ENCODE measurements at regions not wholly inside any gene's neighbourhood (a gene's known extent, or its start where the extent isn't known, plus 50 kb on each side); places are given as distances from the start of the nearest gene placed in this dataset.
"Not testable (repeated sequence)": the region's sequence is repeated elsewhere in the genome, so short reads cannot be mapped to it uniquely, and the experiment has no call there.

DNA sequence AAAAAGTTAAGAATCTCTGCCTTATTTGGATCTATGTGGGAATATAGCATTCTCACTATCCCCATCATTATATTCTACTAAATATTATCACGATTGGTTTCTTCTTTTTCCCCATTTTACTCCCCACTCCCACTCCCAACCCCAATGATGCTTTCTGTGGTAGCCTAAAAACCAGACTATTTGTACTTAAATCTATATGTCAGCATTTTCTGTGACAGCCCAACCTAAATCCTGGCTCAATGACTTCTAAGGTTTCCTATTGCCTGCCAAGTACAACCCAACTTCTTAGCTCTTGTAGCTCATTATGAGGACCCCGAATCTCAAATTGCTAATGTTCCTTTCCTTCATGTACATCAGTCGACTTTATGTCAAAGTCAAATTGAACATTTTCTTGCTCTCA is 598.6 kb downstream of the XPNPEP1 start:
- no peak overlapping the region for H3K4me3 Mint-ChIP-seq
- no peaks in the 10 kb centered on the region for H3K36me3 Mint-ChIP-seq

GRCh38 chr10:109317746-109318366 is 605.5 kb downstream of the XPNPEP1 start:
- H3K9me3 Mint-ChIP-seq, result no peaks in the 10 kb centered on the region
- H3K27me3 Mint-ChIP-seq, result no peaks in the 10 kb centered on the region
- no peaks in the 10 kb centered on the region for H3K36me3 Mint-ChIP-seq
- DNase-seq, result no peak
- CTCF ChIA-PET, result no interaction called here
- no peak overlapping the region for H3K4me3 Mint-ChIP-seq
- H3K27ac Mint-ChIP-seq, result no peak overlapping the region
- no peaks in the 10 kb centered on the region for H3K4me1 Mint-ChIP-seq

More for the DNA sequence above, 598.6 kb downstream of the XPNPEP1 start:
- H3K4me1 Mint-ChIP-seq, result no peaks in the 10 kb centered on the region
- H3K27ac Mint-ChIP-seq, result no peak overlapping the region
- H3K9me3 Mint-ChIP-seq, result peaks cover 2% of the 10 kb centered on the region
- CTCF ChIA-PET, result interaction anchor here (0.6 kb wide), 1 partner anchor 11 kb away, joined by 3 read pairs; no protein-coding TSS in a partner anchor
- DNase-seq, result no peak
- H3K27me3 Mint-ChIP-seq, result no peaks in the 10 kb centered on the region

DNA sequence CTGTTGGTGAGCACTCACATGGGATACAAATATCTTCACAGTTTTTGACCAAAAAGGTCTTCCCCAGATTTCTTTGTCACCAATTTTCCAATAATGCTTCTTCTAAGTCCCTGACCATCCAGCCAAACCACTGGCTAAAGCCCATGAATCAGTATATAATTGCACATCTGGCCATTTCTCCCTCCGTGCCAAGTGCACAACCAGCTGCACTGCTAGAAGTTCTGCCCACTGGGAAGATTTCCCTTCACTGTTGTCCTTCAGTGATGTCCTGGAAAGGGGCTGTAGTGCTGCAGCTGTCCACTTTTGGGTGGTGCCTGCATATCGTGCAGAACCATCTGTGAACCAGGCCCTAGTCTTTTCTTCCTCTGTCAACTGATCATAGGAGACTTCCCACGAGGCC is 609.3 kb downstream of the XPNPEP1 start:
- H3K9me3 Mint-ChIP-seq, H3K4me1 Mint-ChIP-seq, CTCF ChIA-PET, H3K4me3 Mint-ChIP-seq, DNase-seq, H3K27ac Mint-ChIP-seq, H3K36me3 Mint-ChIP-seq, H3K27me3 Mint-ChIP-seq: not testable (repeated sequence)

DNA sequence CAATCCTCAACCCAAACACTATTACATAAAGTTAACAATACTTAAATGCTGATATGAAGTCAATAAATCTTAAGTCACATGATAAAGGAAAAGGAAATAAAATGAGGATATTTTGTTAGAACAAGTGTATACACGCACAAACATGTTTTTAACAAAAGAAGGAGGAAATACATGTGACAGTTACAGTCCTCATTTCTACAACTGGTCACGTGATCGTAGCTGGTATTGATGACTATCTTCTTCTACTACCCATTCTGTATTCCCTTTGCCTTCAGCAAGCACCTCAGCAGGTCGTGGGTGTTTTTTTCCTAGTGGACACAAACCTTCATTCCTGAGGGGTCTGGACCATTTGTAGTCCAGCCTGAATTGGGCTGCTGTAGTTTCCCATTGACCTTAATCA is 610.8 kb downstream of the XPNPEP1 start:
- H3K27ac Mint-ChIP-seq, H3K4me3 Mint-ChIP-seq, H3K27me3 Mint-ChIP-seq, DNase-seq, H3K36me3 Mint-ChIP-seq, H3K9me3 Mint-ChIP-seq, CTCF ChIA-PET, H3K4me1 Mint-ChIP-seq: not testable (repeated sequence)

DNA sequence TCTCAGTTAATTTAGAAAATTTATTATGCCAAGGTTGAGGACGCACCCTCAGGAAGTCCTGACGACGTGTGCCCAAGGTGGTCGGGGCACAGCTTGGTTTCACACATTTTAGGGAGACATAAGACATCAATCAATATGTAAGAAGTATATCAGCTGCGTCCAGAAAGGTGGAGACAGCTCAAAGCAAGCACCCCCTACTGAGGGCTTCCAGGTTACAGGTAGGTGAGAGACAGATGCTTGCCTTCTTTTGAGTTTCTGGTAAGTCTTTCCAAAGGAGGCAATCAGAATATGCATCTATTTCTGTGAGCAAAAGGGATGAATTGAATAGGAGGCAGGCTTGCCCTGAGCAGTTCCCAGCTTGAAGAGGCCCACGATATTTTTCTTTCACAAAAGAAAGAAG is 614.3 kb downstream of the XPNPEP1 start:
- CTCF ChIA-PET, result no interaction called here
- Mint-ChIP-seq H3K27ac (no peak overlapping the region), H3K36me3 (no peaks in the 10 kb centered on the region), H3K4me3 (no peak overlapping the region), H3K9me3 (peaks cover 3% of the 10 kb centered on the region), H3K4me1 (no peaks in the 10 kb centered on the region), H3K27me3 (no peaks in the 10 kb centered on the region)
- DNase-seq, result no peak

DNA sequence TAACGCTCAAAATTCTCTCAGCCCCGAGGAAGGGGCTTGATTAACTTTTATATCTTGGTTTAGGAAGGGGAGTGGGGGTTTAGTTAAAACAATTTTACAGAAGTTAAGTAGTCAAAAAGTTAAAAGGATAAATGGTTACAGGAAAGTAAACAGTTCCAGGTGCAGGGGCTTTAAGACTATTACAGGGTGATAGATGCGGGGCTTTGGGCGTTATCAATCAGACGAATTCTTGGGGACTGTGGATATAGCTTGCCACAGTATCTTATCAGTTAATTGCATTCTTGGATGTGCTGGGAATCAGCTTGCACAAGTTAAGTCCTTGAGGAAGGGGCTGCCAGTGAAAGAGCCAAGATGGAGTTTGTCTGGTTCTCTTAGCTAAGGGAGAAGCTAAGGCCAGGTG is 616.2 kb downstream of the XPNPEP1 start:
- H3K4me1 Mint-ChIP-seq, DNase-seq, H3K27ac Mint-ChIP-seq, CTCF ChIA-PET, H3K36me3 Mint-ChIP-seq, H3K9me3 Mint-ChIP-seq, H3K27me3 Mint-ChIP-seq, H3K4me3 Mint-ChIP-seq: not testable (repeated sequence)

- no peak overlapping the region for H3K27ac Mint-ChIP-seq
- H3K27me3 Mint-ChIP-seq, result no peaks in the 10 kb centered on the region
- no peak for DNase-seq
- no peaks in the 10 kb centered on the region for H3K4me1 Mint-ChIP-seq
- H3K4me3 Mint-ChIP-seq, result no peak overlapping the region
- CTCF ChIA-PET, result no interaction called here
- no peaks in the 10 kb centered on the region for H3K36me3 Mint-ChIP-seq
- H3K9me3 Mint-ChIP-seq, result no peaks in the 10 kb centered on the region
Measured at GRCh38 chr10:109306698-109307097, 616.6 kb downstream of the XPNPEP1 start.

DNA sequence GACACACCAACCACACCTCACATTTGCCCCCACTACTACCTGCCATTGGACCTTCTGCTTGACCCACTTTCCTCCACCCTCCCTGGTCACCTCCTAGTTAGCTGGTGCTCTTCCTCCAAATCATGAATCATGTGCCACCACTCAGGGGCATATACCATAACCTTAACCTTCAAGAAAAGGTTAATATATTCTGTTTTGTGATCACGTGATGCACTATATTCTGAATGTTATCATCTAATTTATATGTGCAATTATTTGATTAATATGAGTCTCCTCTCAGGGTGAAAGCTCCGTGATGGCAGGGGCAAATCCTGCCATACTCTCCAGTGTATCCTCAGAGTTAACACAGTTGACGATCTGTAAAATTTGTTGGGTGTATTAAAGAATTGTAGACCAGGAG is 635.5 kb downstream of the XPNPEP1 start:
- H3K4me3 Mint-ChIP-seq, result no peak overlapping the region
- DNase-seq, result no peak
- H3K36me3 Mint-ChIP-seq, result no peaks in the 10 kb centered on the region
- H3K27ac Mint-ChIP-seq, result no peak overlapping the region
- CTCF ChIA-PET, result no interaction called here
- H3K27me3 Mint-ChIP-seq, result no peaks in the 10 kb centered on the region
- H3K4me1 Mint-ChIP-seq, result no peaks in the 10 kb centered on the region
- H3K9me3 Mint-ChIP-seq, result peaks cover 8% of the 10 kb centered on the region

DNA sequence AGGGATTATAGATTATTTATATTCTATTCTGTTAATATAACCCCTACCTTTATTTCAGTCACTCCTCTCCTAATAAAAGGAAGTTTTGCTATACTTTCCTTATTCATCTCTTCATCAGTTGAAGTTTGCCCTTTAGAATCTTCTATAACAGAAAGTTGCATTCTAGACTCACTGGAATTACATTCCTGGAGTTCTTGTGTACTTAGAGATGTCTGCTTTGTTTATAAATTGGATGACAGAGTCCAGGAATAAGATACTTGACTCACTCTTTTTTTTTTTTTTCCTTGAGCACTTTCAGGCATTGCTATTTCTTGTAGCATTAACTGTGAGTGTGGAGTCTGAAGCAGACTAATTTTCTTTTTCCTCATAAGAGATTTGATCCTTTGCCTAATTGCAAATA is 640.8 kb downstream of the XPNPEP1 start:
- no peak overlapping the region for H3K4me3 Mint-ChIP-seq
- CTCF ChIA-PET, result no interaction called here
- no peak for DNase-seq

GRCh38 chr10:109281347-109281746 is 642.0 kb downstream of the XPNPEP1 start:
- Mint-ChIP-seq H3K27ac (no peak overlapping the region), H3K4me1 (no peaks in the 10 kb centered on the region), H3K36me3 (no peaks in the 10 kb centered on the region), H3K4me3 (no peak overlapping the region), H3K9me3 (peaks cover 3% of the 10 kb centered on the region), H3K27me3 (no peaks in the 10 kb centered on the region)
- no peak for DNase-seq
- CTCF ChIA-PET, result no interaction called here

More for the DNA sequence above, 640.8 kb downstream of the XPNPEP1 start:
- no peaks in the 10 kb centered on the region for H3K36me3 Mint-ChIP-seq
- H3K27ac Mint-ChIP-seq, result no peak overlapping the region
- peaks cover 3% of the 10 kb centered on the region for H3K9me3 Mint-ChIP-seq
- H3K27me3 Mint-ChIP-seq, result no peaks in the 10 kb centered on the region
- no peaks in the 10 kb centered on the region for H3K4me1 Mint-ChIP-seq

- no peaks in the 10 kb centered on the region for H3K4me1 Mint-ChIP-seq
- CTCF ChIA-PET, result no interaction called here
- no peaks in the 10 kb centered on the region for H3K27me3 Mint-ChIP-seq
- H3K27ac Mint-ChIP-seq, result no peak overlapping the region
- no peak for DNase-seq
- H3K4me3 Mint-ChIP-seq, result no peak overlapping the region
- no peaks in the 10 kb centered on the region for H3K36me3 Mint-ChIP-seq
- H3K9me3 Mint-ChIP-seq, result peaks cover 3% of the 10 kb centered on the region
Measured at GRCh38 chr10:109280837-109281236, 642.5 kb downstream of the XPNPEP1 start.

GRCh38 chr10:109277456-109277855 is 645.9 kb downstream of the XPNPEP1 start:
- H3K9me3 Mint-ChIP-seq, result peaks cover 3% of the 10 kb centered on the region
- no peak overlapping the region for H3K4me3 Mint-ChIP-seq
- H3K36me3 Mint-ChIP-seq, result no peaks in the 10 kb centered on the region
- no peaks in the 10 kb centered on the region for H3K27me3 Mint-ChIP-seq
- H3K4me1 Mint-ChIP-seq, result no peaks in the 10 kb centered on the region
- no peak overlapping the region for H3K27ac Mint-ChIP-seq
- CTCF ChIA-PET, result no interaction called here
- no peak for DNase-seq

DNA sequence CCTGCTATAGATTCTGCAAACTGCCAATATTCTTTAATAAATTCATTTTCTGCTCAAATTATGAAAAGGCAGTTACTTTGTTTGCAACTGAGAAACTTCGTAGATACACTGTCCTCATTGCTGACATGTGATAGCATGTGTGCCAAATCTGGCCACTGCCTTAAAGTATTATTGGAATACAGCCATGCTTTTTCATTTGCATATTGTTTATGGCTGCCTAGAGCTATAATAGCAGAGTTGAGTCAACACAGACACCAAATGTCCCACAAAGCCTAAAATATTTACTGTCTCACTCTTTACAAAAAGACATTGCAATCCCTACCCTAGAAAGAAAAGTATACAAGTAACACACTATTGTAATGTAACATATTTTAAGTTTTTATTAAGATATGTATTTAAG is 647.4 kb downstream of the XPNPEP1 start:
- CTCF ChIA-PET, result no interaction called here
- no peak overlapping the region for H3K27ac Mint-ChIP-seq
- H3K27me3 Mint-ChIP-seq, result no peaks in the 10 kb centered on the region
- no peak overlapping the region for H3K4me3 Mint-ChIP-seq
- no peaks in the 10 kb centered on the region for H3K36me3 Mint-ChIP-seq
- DNase-seq, result no peak
- peaks cover 3% of the 10 kb centered on the region for H3K9me3 Mint-ChIP-seq
- no peaks in the 10 kb centered on the region for H3K4me1 Mint-ChIP-seq

GRCh38 chr10:109274681-109275080 is 648.6 kb downstream of the XPNPEP1 start:
- Mint-ChIP-seq H3K27ac (no peak overlapping the region), H3K36me3 (no peaks in the 10 kb centered on the region), H3K4me3 (no peak overlapping the region), H3K27me3 (no peaks in the 10 kb centered on the region), H3K9me3 (peaks cover 3% of the 10 kb centered on the region), H3K4me1 (no peaks in the 10 kb centered on the region)
- DNase-seq, result no peak
- CTCF ChIA-PET, result no interaction called here

- Mint-ChIP-seq H3K4me1 (no peaks in the 10 kb centered on the region), H3K9me3 (peaks cover 16% of the 10 kb centered on the region), H3K4me3 (no peak overlapping the region), H3K27ac (no peak overlapping the region), H3K36me3 (no peaks in the 10 kb centered on the region), H3K27me3 (no peaks in the 10 kb centered on the region)
- DNase-seq, result no peak
- CTCF ChIA-PET, result no interaction called here
Measured at GRCh38 chr10:109270173-109270572, 653.1 kb downstream of the XPNPEP1 start.

DNA sequence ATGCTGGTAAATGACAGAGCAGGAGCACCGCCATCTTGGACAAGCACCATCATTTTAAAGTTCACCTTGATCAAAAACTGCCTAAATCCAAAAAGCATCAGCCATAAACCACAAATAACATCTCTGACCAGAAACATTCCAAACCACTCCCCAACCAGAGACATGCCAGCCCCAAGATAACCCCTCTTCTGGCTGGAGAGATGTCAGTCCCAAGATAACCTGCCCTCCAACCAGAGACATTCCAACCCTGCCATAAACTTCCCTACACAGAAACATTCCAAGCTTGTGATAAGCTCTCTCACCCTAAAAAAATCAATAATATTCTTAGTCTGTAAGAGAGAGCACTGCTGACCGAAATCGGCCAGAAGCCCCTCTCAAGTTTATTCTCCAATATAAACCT is 659.3 kb downstream of the XPNPEP1 start:
- CTCF ChIA-PET, result no interaction called here

More for the DNA sequence above, 659.3 kb downstream of the XPNPEP1 start:
- no peak overlapping the region for H3K4me3 Mint-ChIP-seq
- no peaks in the 10 kb centered on the region for H3K36me3 Mint-ChIP-seq
- H3K9me3 Mint-ChIP-seq, result peaks cover 20% of the 10 kb centered on the region
- H3K4me1 Mint-ChIP-seq, result no peaks in the 10 kb centered on the region
- no peak overlapping the region for H3K27ac Mint-ChIP-seq
- DNase-seq, result no peak
- no peaks in the 10 kb centered on the region for H3K27me3 Mint-ChIP-seq
